Fibroblast of skin of left biceps (primary cell): ENCODE measurements at regions not wholly inside any gene's neighbourhood (a gene's known extent, or its start where the extent isn't known, plus 50 kb on each side); places are given as distances from the start of the nearest gene placed in this dataset.
"Not testable (repeated sequence)": the region's sequence is repeated elsewhere in the genome, so short reads cannot be mapped to it uniquely, and the experiment has no call there.

ENCODE experiments used
- DNase-seq, 2 experiments: peaks; one replicate each; pipeline ENCODE4 v3.0.0-alpha.2; 2013; ENCODE audit warnings: low read depth in 2 of 2

GRCh38 chr20:60168963-60169362 lies 210.7 kb downstream of the CDH26 start:
- DNase-seq, result no peak

GRCh38 chr20:60170116-60170515 lies 211.9 kb downstream of the CDH26 start:
- DNase-seq, result no peak

GRCh38 chr20:60171313-60171712 lies 213.1 kb downstream of the CDH26 start:
- DNase-seq, result no peak

GRCh38 chr20:60171738-60172137 lies 213.5 kb downstream of the CDH26 start:
- no peak for DNase-seq

GRCh38 chr20:60172346-60172984 lies 214.2 kb downstream of the CDH26 start:
- DNase-seq, result peak in 1 of 2 experiments; percentile 5

- no peak for DNase-seq
Measured at GRCh38 chr20:60177080-60177479, 218.9 kb downstream of the CDH26 start.

- DNase-seq, result no peak
Measured at GRCh38 chr20:60180986-60181385, 222.8 kb downstream of the CDH26 start.

GRCh38 chr20:60186412-60186811 lies 228.2 kb downstream of the CDH26 start:
- DNase-seq, result no peak

- no peak for DNase-seq
Measured at GRCh38 chr20:60187683-60188082, 229.5 kb downstream of the CDH26 start.

- no peak for DNase-seq
Measured at GRCh38 chr20:60191014-60191413, 232.8 kb downstream of the CDH26 start.

GRCh38 chr20:60192326-60192725 lies 234.1 kb downstream of the CDH26 start:
- peak in 1 of 2 experiments; percentile 45 for DNase-seq

GRCh38 chr20:60199132-60199531 lies 240.9 kb downstream of the CDH26 start:
- DNase-seq, result not testable (repeated sequence)

GRCh38 chr20:60199866-60200265 lies 241.6 kb downstream of the CDH26 start:
- no peak for DNase-seq

GRCh38 chr20:60200305-60200918 lies 242.2 kb downstream of the CDH26 start:
- no peak for DNase-seq

GRCh38 chr20:60201198-60201835 lies 243.1 kb downstream of the CDH26 start:
- no peak for DNase-seq

- DNase-seq, result no peak
Measured at GRCh38 chr20:60202046-60202445, 243.8 kb downstream of the CDH26 start.

GRCh38 chr20:60203451-60203850 lies 245.2 kb downstream of the CDH26 start:
- no peak for DNase-seq

GRCh38 chr20:60204601-60205000 lies 246.4 kb downstream of the CDH26 start:
- no peak for DNase-seq

GRCh38 chr20:60206259-60206658 lies 248.0 kb downstream of the CDH26 start:
- DNase-seq, result peak in 1 of 2 experiments; percentile 12

- no peak for DNase-seq
Measured at GRCh38 chr20:60209048-60209447, 250.8 kb downstream of the CDH26 start.

GRCh38 chr20:60210779-60211617 lies 252.8 kb downstream of the CDH26 start:
- DNase-seq, result no peak
